Sigmoid colon (tissue), 4 donors: ENCODE measurements at regions not wholly inside any gene's neighbourhood (a gene's known extent, or its start where the extent isn't known, plus 50 kb on each side); places are given as distances from the start of the nearest gene placed in this dataset.

ENCODE experiments used
- CTCF ChIP-seq, 4 experiments: fragments of 450-650 bp in 3 of 4; fragments of 200-600 bp in 1 of 4; IDR thresholded peaks; one replicate each; pipeline ENCODE4 v1.5.1; 2016 to 2019; ENCODE audit warnings: antibody characterized with exemption in 4 of 4, mild to moderate bottlenecking in 3 of 4, moderate library complexity in 2 of 4
- EP300 ChIP-seq, 4 donors: sonication (generic); formaldehyde crosslinking; IDR thresholded peaks; one replicate each; pipeline ENCODE4 v1.6.1; 2017; ENCODE audit warnings: antibody characterized with exemption in 4 of 4

GRCh38 chr3:106372806-106373190 is 504.0 kb upstream of the CBLB start:
- TF ChIP-seq EP300 (IDR thresholded peaks at IDR 0.05) (no peak), CTCF (IDR thresholded peaks at IDR 0.05) (no peak)
